Epidermal melanocyte (primary cell): ENCODE measurements at regions not wholly inside any gene's neighbourhood (a gene's known extent, or its start where the extent isn't known, plus 50 kb on each side); places are given as distances from the start of the nearest gene placed in this dataset.
"Not testable (repeated sequence)": the region's sequence is repeated elsewhere in the genome, so short reads cannot be mapped to it uniquely, and the experiment has no call there.

Source experiments
- DNase-seq: peaks from one replicate; pipeline ENCODE4 v3.0.0; 2011; ENCODE audit warnings: low spot score; ENCODE audit not compliant: insufficient read length

GRCh38 chr7:16369855-16370254 is 51.5 kb downstream of the CRPPA start:
- DNase-seq, result no peak

GRCh38 chr7:16369309-16369708 is 52.0 kb downstream of the CRPPA start:
- DNase-seq, result not testable (repeated sequence)

- DNase-seq, result no peak
Measured at GRCh38 chr7:16368885-16369284, 52.5 kb downstream of the CRPPA start.

GRCh38 chr7:16367115-16367514 is 54.2 kb downstream of the CRPPA start:
- DNase-seq, result no peak

DNA sequence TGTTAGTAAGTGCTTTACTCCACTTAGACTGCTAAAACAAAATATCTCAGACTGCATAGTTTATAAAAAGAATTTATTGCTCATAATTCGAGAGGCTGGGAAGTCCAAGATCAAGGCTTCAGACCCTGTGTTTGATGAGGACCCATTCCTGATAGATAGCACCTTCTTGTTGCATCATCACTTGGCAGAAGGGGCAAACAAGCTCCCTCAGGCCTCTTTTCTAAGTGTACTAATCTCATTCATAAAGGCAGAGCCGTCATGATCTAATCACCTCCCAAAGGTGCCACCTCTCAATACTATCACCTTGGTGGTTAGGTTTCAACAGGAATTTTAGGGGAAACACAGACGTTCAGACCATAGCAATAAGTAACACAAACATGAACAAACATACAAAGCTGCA is 55.4 kb downstream of the CRPPA start:
- no peak for DNase-seq

DNA sequence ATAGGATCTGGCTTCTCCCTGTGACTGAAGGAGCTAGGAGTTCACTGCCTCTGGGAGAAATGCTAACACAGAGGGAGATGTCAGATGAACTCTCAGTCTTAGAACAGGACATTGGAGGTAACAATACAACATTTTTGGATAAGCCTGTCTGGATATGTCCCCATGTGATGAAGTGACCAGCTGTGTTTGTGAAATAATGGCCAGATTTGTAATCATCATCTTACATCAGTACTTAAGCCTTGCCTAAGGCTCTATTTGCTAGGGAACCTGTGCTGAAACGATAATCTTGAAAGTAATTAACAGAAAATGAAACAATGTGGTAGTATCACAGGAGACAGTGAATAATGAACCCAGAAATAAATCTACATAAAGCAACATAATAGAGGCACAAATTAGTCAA is 56.2 kb downstream of the CRPPA start:
- DNase-seq, result no peak

GRCh38 chr7:16359216-16359615 is 62.1 kb downstream of the CRPPA start:
- DNase-seq, result no peak

GRCh38 chr7:16357921-16358320 is 63.4 kb downstream of the CRPPA start:
- DNase-seq, result no peak

GRCh38 chr7:16357474-16357873 is 63.9 kb downstream of the CRPPA start:
- no peak for DNase-seq

GRCh38 chr7:16356301-16356958 is 64.9 kb downstream of the CRPPA start:
- DNase-seq, result no peak

DNA sequence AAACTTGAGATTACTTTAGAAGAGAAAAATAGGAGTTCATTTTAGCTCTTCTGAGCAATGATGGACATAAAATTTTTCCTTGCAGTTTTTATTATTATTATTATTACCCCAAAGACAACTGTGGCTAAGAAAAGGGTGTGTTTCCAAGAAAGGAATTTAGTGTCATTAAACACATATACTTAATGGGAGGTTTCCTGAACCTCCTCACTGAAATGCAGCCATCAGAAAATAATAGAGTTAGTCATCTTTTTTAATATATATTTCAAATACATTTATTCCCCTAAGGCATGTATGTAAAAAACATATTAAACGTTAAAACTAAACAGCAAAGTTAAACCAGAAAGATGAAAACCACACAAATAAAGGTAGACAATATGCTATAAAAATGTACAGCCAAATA is 66.8 kb downstream of the CRPPA start:
- no peak for DNase-seq

DNA sequence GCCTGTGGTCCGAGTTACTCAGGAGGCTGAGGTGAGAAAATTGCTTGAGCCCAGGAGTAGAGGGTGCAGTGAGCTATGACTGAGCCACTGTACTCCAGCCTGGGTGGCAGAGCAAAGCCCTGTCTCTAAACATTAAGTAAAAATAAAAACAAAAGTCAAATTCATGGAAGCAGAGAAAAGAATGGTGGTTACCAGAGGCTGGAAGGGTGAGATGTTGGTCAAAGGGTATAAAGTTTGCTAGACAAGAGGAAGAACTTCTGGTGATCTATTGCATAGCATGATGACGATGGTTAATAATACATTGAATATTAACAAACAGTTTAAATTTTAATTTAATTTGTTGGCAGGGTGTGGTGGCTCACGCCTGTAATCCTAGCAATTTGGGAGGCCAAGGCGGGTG is 68.1 kb downstream of the CRPPA start:
- DNase-seq, result no peak

- no peak for DNase-seq
Measured at GRCh38 chr7:16350634-16351033, 70.7 kb downstream of the CRPPA start.

- DNase-seq, result no peak
Measured at GRCh38 chr7:16348251-16348650, 73.1 kb downstream of the CRPPA start.

- no peak for DNase-seq
Measured at GRCh38 chr7:16347827-16348192, 73.5 kb downstream of the CRPPA start.

- no peak for DNase-seq
Measured at GRCh38 chr7:16347066-16347826, 74.1 kb downstream of the CRPPA start.

GRCh38 chr7:16345979-16346958 is 75.1 kb downstream of the CRPPA start:
- no peak for DNase-seq

DNA sequence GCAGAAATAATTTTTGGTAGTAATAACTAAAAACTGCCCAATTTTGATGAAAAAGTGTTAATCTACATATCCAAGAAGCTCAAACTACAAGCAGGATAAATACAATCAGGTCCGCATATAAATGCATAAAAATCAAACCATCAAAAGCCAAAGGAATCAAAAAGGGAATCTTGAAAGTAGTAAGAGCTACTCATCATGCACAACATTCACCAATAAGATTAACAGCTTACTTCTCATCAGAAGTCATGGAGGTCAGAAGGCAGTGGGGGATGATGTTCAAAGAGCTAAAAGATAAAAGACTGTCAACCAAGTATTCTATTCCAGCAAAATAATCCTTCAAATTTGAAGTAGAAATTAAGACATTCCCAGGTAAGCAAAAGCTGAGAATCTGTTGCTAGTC is 76.4 kb downstream of the CRPPA start:
- no peak for DNase-seq

DNA sequence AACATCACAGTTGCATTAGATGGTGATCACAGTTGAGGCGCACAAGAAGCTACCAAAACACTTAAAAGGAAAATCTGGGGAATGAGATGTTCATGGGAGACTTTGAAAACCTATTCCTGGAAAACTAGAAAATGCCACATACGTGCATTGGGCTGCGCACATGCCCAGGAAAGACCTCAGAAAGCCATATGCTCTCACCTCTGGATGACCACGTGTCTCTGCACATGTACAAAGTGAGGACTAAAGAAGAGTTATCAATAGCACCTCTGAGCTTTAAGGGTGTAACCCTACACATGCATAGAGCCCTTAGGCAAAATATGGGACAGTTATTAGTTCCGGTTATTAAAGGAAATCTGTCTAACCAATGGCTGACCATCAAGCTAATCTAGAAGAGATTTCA is 77.7 kb downstream of the CRPPA start:
- DNase-seq, result no peak

DNA sequence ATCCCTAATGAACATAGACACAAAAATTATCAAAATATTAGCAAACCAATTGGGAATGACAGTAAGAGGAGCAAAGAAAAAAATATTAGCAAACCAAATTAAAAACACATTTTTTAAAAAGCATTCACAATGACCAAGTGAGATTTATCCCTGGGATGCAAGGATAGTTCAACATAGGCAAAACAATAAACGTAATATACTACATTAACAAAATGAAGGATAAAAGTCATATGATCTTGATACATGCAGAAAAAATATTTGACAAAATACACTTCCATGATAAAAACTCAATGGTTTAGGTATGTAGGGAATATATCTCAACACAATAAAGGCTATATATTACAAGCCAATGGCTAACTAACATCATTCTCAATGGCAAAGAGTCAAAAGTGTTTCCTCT is 83.3 kb downstream of the CRPPA start:
- DNase-seq, result no peak

DNA sequence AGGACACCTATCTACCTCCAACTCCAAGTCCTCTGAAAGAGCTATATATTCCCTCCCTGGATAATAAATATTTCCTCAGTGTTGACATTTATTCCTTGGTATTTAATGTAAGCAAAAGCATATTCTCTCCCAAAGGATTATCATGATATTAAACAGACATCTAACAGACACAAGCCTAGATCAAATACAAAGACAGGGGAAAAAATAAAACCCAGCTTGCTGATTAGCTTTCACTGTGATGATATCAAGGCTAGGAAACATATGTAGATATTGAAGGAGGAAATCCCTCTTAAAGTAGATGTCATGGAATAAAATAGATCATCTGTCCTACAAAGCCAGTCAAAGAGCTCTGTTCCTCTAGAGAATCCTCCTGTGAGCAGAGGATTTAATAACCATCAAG is 95.2 kb downstream of the CRPPA start:
- DNase-seq, result no peak

GRCh38 chr7:16323313-16323712 is 98.0 kb downstream of the CRPPA start:
- no peak for DNase-seq
